NCI-H510A treated with DMSO at 0.1 percent for 48 hours (cell line): ENCODE measurements at regions not wholly inside any gene's neighbourhood (a gene's known extent, or its start where the extent isn't known, plus 50 kb on each side); places are given as distances from the start of the nearest gene placed in this dataset.
"Not testable (repeated sequence)": the region's sequence is repeated elsewhere in the genome, so short reads cannot be mapped to it uniquely, and the experiment has no call there.

ENCODE experiments used
- DNase-seq: peaks from one replicate; lab custom pipeline; 2025; lab: John Stamatoyannopoulos, UW

GRCh38 chr7:65317372-65317771, 56.3 kb upstream of the ZNF92 start:
- DNase-seq = no peak

- DNase-seq = no peak
Measured at GRCh38 chr7:65310761-65311160, 62.9 kb upstream of the ZNF92 start.

GRCh38 chr7:65308300-65308678, 65.4 kb upstream of the ZNF92 start:
- DNase-seq = no peak

GRCh38 chr7:65307651-65308299, 65.9 kb upstream of the ZNF92 start:
- peak; percentile 59 for DNase-seq

- no peak for DNase-seq
Measured at GRCh38 chr7:65304175-65304574, 69.5 kb upstream of the ZNF92 start.

- no peak for DNase-seq
Measured at GRCh38 chr7:65302883-65303282, 70.8 kb upstream of the ZNF92 start.

GRCh38 chr7:65301007-65301406, 72.6 kb upstream of the ZNF92 start:
- DNase-seq = no peak

GRCh38 chr7:65295409-65295808, 78.2 kb upstream of the ZNF92 start:
- DNase-seq = no peak

GRCh38 chr7:65290340-65290739, 83.3 kb upstream of the ZNF92 start:
- not testable (repeated sequence) for DNase-seq

GRCh38 chr7:65287023-65287422, 86.6 kb upstream of the ZNF92 start:
- no peak for DNase-seq

GRCh38 chr7:65285906-65286864, 87.5 kb upstream of the ZNF92 start:
- DNase-seq = no peak

- DNase-seq = not testable (repeated sequence)
Measured at GRCh38 chr7:65285241-65285640, 88.4 kb upstream of the ZNF92 start.

- DNase-seq = no peak
Measured at GRCh38 chr7:65279795-65280194, 93.9 kb upstream of the ZNF92 start.

GRCh38 chr7:65276822-65277221, 96.8 kb upstream of the ZNF92 start:
- DNase-seq = no peak

GRCh38 chr7:65271502-65271901, 102.2 kb upstream of the ZNF92 start:
- DNase-seq = not testable (repeated sequence)

GRCh38 chr7:65269150-65269856, 104.4 kb upstream of the ZNF92 start:
- peak; percentile 74 for DNase-seq

- no peak for DNase-seq
Measured at GRCh38 chr7:65268782-65269149, 104.9 kb upstream of the ZNF92 start.

- no peak for DNase-seq
Measured at GRCh38 chr7:65265933-65266519, 107.6 kb upstream of the ZNF92 start.

- no peak for DNase-seq
Measured at GRCh38 chr7:65264258-65264657, 109.4 kb upstream of the ZNF92 start.

GRCh38 chr7:65260673-65261072, 113.0 kb upstream of the ZNF92 start:
- DNase-seq = not testable (repeated sequence)

GRCh38 chr7:65259864-65260525, 113.7 kb upstream of the ZNF92 start:
- DNase-seq = not testable (repeated sequence)

GRCh38 chr7:65254061-65254460, 119.6 kb upstream of the ZNF92 start:
- DNase-seq = no peak
